ENCODE measurements at regions not wholly inside any gene's neighbourhood (a gene's known extent, or its start where the extent isn't known, plus 50 kb on each side); places are given as distances from the start of the nearest gene placed in this dataset.

- Histone ChIP-seq H3K27me3 (no peaks in the 10 kb centered on the region), H3K4me1 (no peaks in the 10 kb centered on the region), H3K4me3 (no peak overlapping the region), H3K27ac (no peak overlapping the region), H3K36me3 (no peaks in the 10 kb centered on the region), H3K9me3 (no peaks in the 10 kb centered on the region)
- 65 to 77% methylated on average over 5 of the region's 5 CpGs for WGBS, 2 donors
- intact Hi-C loops (cut with DNase I): no loop called here
- DNase-seq (no peak), ATAC-seq (no peak), FAIRE-seq (no peak)
- TF ChIP-seq CTCF (IDR thresholded peaks at IDR 0.05): no peak
These were observed 209.4 kb downstream of the VEGFC start for GRCh38 chr4:176583278-176583677.

GRCh38 chr4:176584031-176584606 lies 208.6 kb downstream of the VEGFC start:
- Histone ChIP-seq H3K27ac (no peak overlapping the region), H3K4me1 (no peaks in the 10 kb centered on the region), H3K36me3 (no peaks in the 10 kb centered on the region), H3K27me3 (no peaks in the 10 kb centered on the region), H3K9me3 (no peaks in the 10 kb centered on the region), H3K4me3 (no peak overlapping the region)
- intact Hi-C loops (cut with DNase I): no loop called here
- 49 to 63% methylated on average over 7 of the region's 7 CpGs for WGBS, 2 donors
- DNase-seq (no peak), FAIRE-seq (no peak), ATAC-seq (no peak)
- TF ChIP-seq CTCF (IDR thresholded peaks at IDR 0.05): no peak

- no peaks in the 10 kb centered on the region for H3K36me3 ChIP-seq
- 41 to 45% methylated on average over 2 of the region's 2 CpGs for WGBS, 2 donors
- DNase-seq: no peak
- no peaks in the 10 kb centered on the region for H3K4me1 ChIP-seq
- H3K9me3 ChIP-seq: no peaks in the 10 kb centered on the region
- peak in 1 of 4 donors; percentile 43 for ATAC-seq
- no peak for FAIRE-seq
- no peak overlapping the region for H3K4me3 ChIP-seq
- TF ChIP-seq CTCF (IDR thresholded peaks at IDR 0.05): no peak
- intact Hi-C loops (cut with DNase I): no loop called here
- H3K27me3 ChIP-seq: no peaks in the 10 kb centered on the region
- no peak overlapping the region for H3K27ac ChIP-seq
These were observed 204.8 kb downstream of the VEGFC start for GRCh38 chr4:176587920-176588319.

GRCh38 chr4:176588436-176588835 lies 204.3 kb downstream of the VEGFC start:
- no peak overlapping the region for H3K27ac ChIP-seq
- intact Hi-C loops (cut with DNase I): no loop called here
- no peaks in the 10 kb centered on the region for H3K9me3 ChIP-seq
- no peaks in the 10 kb centered on the region for H3K36me3 ChIP-seq
- no peaks in the 10 kb centered on the region for H3K27me3 ChIP-seq
- H3K4me1 ChIP-seq: no peaks in the 10 kb centered on the region
- DNase-seq: no peak
- FAIRE-seq: no peak
- no peak for TF ChIP-seq CTCF (IDR thresholded peaks at IDR 0.05)
- WGBS, 2 donors: 48 to 51% methylated on average over 3 of the region's 3 CpGs
- ATAC-seq: no peak
- no peak overlapping the region for H3K4me3 ChIP-seq

GRCh38 chr4:176592976-176593670 lies 199.6 kb downstream of the VEGFC start:
- WGBS, 2 donors: 25 to 40% methylated on average over 2 of the region's 2 CpGs
- DNase-seq (no peak), ATAC-seq (no peak), FAIRE-seq (no peak)
- intact Hi-C loops (cut with DNase I): no loop called here
- Histone ChIP-seq H3K4me3 (no peak overlapping the region), H3K4me1 (no peaks in the 10 kb centered on the region), H3K36me3 (no peaks in the 10 kb centered on the region), H3K9me3 (no peaks in the 10 kb centered on the region), H3K27me3 (no peaks in the 10 kb centered on the region), H3K27ac (no peak overlapping the region)
- no peak for TF ChIP-seq CTCF (IDR thresholded peaks at IDR 0.05)

Data from pancreas (tissue), 10 donors.